ENCODE measurements at regions not wholly inside any gene's neighbourhood (a gene's known extent, or its start where the extent isn't known, plus 50 kb on each side); places are given as distances from the start of the nearest gene placed in this dataset.

DNA sequence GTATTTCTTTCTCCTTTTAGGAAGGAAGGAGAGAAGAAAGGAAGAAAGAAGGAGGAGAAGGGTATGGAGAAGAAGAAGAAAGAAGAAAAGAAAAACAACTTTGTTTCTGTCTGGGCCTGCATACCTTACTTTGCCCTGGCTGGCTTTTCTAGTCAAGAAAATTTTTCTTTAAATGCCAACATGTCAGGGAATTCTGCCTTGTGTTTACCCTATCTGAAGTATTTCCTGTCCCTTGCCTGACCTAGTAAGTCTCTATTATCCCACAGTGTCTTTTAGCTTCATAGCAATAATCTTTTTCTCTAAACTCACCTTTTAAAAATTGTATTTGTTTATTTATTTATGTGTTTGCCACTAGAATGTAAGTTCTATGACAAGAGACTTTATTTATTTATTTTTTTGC, 1864.1 kb downstream of the EFNA5 start:
- Histone ChIP-seq H3K36me3 (ENCODE audit: control insufficient read depth, insufficient read depth, low read length) (no peaks in the 10 kb centered on the region), H3K27me3 (ENCODE audit: control insufficient read depth, insufficient read depth, low read length) (no peaks in the 10 kb centered on the region), H3K4me3 (ENCODE audit: low read length) (no peak overlapping the region), H3K27ac (ENCODE audit: low read length) (no peak overlapping the region), H3K4me1 (ENCODE audit: control insufficient read depth, insufficient read depth, low read length) (no peaks in the 10 kb centered on the region), H3K9me3 (ENCODE audit: control insufficient read depth, insufficient read depth, low read length) (peaks cover 2% of the 10 kb centered on the region)
- Mint-ChIP-seq H3K4me3 (no peak overlapping the region), H3K9me3 (peaks cover 18 to 29% of the 10 kb centered on the region in 2 donors), H3K36me3 (peaks cover 11% of the 10 kb centered on the region), H3K27me3 (ENCODE audit: low read depth in 2 of 2) (no peaks in the 10 kb centered on the region), H3K4me1 (no peaks in the 10 kb centered on the region), H3K27ac (no peak overlapping the region)
- intact Hi-C loops (cut with micrococcal nuclease): no loop called here
- no peak for DNase-seq
- TF ChIP-seq CTCF (IDR thresholded peaks at IDR 0.05): no peak
- no peak for ATAC-seq

DNA sequence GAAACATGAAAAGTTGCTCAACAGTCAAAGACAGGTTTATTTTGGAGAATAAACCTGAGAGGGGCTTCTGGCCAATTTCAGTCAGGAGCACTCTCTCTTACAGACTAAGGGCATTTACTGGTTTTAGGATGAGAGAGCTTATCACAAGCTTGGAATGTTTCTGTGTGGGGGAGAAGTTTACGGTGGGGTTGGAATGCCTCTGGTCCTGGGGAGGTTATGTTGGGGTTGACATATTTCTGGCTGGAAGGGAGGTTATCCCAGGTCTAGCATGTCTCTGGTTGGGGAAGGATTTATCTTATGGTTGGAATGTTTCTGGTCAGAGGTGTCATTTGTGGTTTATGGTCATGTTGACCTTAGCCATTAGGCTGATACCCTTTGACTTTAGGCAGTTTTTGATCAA, 1867.3 kb downstream of the EFNA5 start:
- no peak overlapping the region for H3K4me3 ChIP-seq (ENCODE audit: low read length)
- H3K27me3 ChIP-seq (ENCODE audit: control insufficient read depth, insufficient read depth, low read length): no peaks in the 10 kb centered on the region
- ATAC-seq: no peak
- intact Hi-C loops (cut with micrococcal nuclease): no loop called here
- no peak for DNase-seq
- no peak for TF ChIP-seq CTCF (IDR thresholded peaks at IDR 0.05)
- Mint-ChIP-seq H3K27me3 (ENCODE audit: low read depth in 2 of 2) (no peaks in the 10 kb centered on the region), H3K36me3 (no peaks in the 10 kb centered on the region), H3K9me3 (peaks cover 10 to 31% of the 10 kb centered on the region in 2 donors), H3K4me3 (no peak overlapping the region), H3K27ac (no peak overlapping the region), H3K4me1 (no peaks in the 10 kb centered on the region)
- WGBS (ENCODE audit: insufficient coverage): 96% methylated on average over 1 of the region's 1 CpG
- no peaks in the 10 kb centered on the region for H3K4me1 ChIP-seq (ENCODE audit: control insufficient read depth, insufficient read depth, low read length)
- no peak overlapping the region for H3K27ac ChIP-seq (ENCODE audit: low read length)
- peaks cover 6% of the 10 kb centered on the region for H3K9me3 ChIP-seq (ENCODE audit: control insufficient read depth, insufficient read depth, low read length)
- H3K36me3 ChIP-seq (ENCODE audit: control insufficient read depth, insufficient read depth, low read length): no peaks in the 10 kb centered on the region

DNA sequence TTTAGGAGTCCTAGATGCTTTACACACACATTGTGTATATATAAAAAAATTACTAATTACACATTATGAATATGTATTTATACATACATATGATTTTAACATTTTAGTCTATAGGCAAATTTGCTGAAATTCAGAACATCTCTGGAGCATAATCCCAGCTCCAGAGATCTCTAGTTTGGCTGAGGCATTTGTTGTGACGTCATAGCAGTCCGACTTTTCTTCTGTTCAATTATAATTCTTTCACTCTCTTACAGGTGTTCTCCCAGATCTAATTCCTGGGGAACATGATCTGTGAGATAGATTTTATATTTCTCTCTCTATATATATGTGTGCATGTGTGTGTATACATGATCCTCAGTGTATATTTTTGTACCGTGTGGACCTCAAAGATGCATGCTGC, 1876.2 kb downstream of the EFNA5 start:
- Mint-ChIP-seq H3K27ac (no peak overlapping the region), H3K27me3 (ENCODE audit: low read depth in 2 of 2) (no peaks in the 10 kb centered on the region), H3K4me3 (no peak overlapping the region), H3K4me1 (no peaks in the 10 kb centered on the region), H3K36me3 (peaks cover 6% of the 10 kb centered on the region), H3K9me3 (peaks cover 6 to 22% of the 10 kb centered on the region in 2 donors)
- ATAC-seq (no peak), DNase-seq (no peak)
- H3K27me3 ChIP-seq (ENCODE audit: control insufficient read depth, insufficient read depth, low read length): no peaks in the 10 kb centered on the region
- peaks cover 2% of the 10 kb centered on the region for H3K9me3 ChIP-seq (ENCODE audit: control insufficient read depth, insufficient read depth, low read length)
- no peak for TF ChIP-seq CTCF (IDR thresholded peaks at IDR 0.05)
- H3K4me1 ChIP-seq (ENCODE audit: control insufficient read depth, insufficient read depth, low read length): no peaks in the 10 kb centered on the region
- H3K36me3 ChIP-seq (ENCODE audit: control insufficient read depth, insufficient read depth, low read length): no peaks in the 10 kb centered on the region
- intact Hi-C loops (cut with micrococcal nuclease): no loop called here
- H3K4me3 ChIP-seq (ENCODE audit: low read length): no peak overlapping the region
- H3K27ac ChIP-seq (ENCODE audit: low read length): no peak overlapping the region
- WGBS (ENCODE audit: insufficient coverage): 75% methylated on average over 2 of the region's 3 CpGs

GRCh38 chr5:105789246-105789645, 1881.5 kb downstream of the EFNA5 start:
- 57% methylated on average over 1 of the region's 1 CpG for WGBS (ENCODE audit: insufficient coverage)
- Mint-ChIP-seq H3K27ac (no peak overlapping the region), H3K36me3 (no peaks in the 10 kb centered on the region), H3K27me3 (ENCODE audit: low read depth in 2 of 2) (no peaks in the 10 kb centered on the region), H3K4me3 (no peak overlapping the region), H3K4me1 (no peaks in the 10 kb centered on the region), H3K9me3 (peaks cover 2 to 7% of the 10 kb centered on the region in 2 donors)
- Histone ChIP-seq H3K27me3 (ENCODE audit: control insufficient read depth, insufficient read depth, low read length) (no peaks in the 10 kb centered on the region), H3K36me3 (ENCODE audit: control insufficient read depth, insufficient read depth, low read length) (no peaks in the 10 kb centered on the region), H3K4me1 (ENCODE audit: control insufficient read depth, insufficient read depth, low read length) (no peaks in the 10 kb centered on the region), H3K27ac (ENCODE audit: low read length) (no peak overlapping the region), H3K9me3 (ENCODE audit: control insufficient read depth, insufficient read depth, low read length) (no peaks in the 10 kb centered on the region), H3K4me3 (ENCODE audit: low read length) (no peak overlapping the region)
- no peak for TF ChIP-seq CTCF (IDR thresholded peaks at IDR 0.05)
- no peak for DNase-seq
- intact Hi-C loops (cut with micrococcal nuclease): no loop called here
- no peak for ATAC-seq

All from natural killer cell (primary cell).